ENCODE measurements at regions not wholly inside any gene's neighbourhood (a gene's known extent, or its start where the extent isn't known, plus 50 kb on each side); places are given as distances from the start of the nearest gene placed in this dataset.

DNA sequence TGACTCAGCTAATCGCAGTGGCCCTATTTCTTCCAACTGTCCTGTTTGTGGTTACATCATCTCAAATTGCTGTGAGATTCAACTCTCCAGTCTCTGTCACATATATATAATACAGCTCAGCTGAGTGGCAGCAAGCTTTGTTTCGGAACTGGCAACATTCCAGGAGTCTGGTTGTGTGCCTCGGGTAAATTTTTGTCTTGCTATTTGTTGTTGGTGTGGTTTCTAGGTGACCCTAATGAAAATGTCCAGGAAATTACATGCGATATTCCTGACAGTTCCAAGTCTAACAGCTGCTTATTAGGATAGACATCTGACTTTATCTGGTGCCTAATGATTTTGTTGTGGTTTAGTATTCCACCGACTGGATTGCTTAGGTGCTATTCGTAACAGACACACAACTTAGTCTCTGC, 581.8 kb downstream of the CD109 start:
- no peak overlapping the region for H3K4me3 ChIP-seq (ENCODE audit: low read depth, low read length)
- in situ Hi-C loops (cut with HindIII; ENCODE audit: low sequenced_read_pairs), result no loop called here
- DNase-seq (ENCODE audit: low read depth, low spot score), result peak; percentile 10
- TF ChIP-seq, protein P1, sequence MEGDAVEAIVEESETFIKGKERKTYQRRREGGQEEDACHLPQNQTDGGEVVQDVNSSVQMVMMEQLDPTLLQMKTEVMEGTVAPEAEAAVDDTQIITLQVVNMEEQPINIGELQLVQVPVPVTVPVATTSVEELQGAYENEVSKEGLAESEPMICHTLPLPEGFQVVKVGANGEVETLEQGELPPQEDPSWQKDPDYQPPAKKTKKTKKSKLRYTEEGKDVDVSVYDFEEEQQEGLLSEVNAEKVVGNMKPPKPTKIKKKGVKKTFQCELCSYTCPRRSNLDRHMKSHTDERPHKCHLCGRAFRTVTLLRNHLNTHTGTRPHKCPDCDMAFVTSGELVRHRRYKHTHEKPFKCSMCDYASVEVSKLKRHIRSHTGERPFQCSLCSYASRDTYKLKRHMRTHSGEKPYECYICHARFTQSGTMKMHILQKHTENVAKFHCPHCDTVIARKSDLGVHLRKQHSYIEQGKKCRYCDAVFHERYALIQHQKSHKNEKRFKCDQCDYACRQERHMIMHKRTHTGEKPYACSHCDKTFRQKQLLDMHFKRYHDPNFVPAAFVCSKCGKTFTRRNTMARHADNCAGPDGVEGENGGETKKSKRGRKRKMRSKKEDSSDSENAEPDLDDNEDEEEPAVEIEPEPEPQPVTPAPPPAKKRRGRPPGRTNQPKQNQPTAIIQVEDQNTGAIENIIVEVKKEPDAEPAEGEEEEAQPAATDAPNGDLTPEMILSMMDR (IDR thresholded peaks at IDR 0.05; ENCODE audit: low read depth, low read length), result no peak

DNA sequence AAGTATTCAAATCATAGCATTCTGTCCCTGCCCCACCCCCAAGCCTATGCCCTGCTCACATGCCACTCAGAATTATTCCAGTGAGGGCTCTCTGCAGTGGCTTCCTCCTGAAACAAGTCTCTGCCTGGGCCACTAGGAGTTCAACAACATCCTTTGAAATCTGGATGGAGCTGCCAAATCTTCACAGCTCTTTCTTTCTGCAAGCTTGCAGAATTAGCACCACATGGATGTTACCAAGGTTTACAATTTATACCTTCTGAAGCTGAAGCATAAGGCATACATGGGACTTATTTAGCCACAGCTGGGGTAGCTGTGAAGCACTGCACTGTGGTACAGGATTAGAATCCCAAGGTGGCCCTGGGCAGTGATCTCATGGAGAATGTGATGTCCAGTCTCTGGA, 577.5 kb downstream of the CD109 start:
- no peak for DNase-seq (ENCODE audit: low read depth, low spot score)
- in situ Hi-C loops (cut with HindIII; ENCODE audit: low sequenced_read_pairs), result no loop called here
- H3K4me3 ChIP-seq (ENCODE audit: low read depth, low read length), result no peak overlapping the region
- TF ChIP-seq, protein P1 (IDR thresholded peaks at IDR 0.05; ENCODE audit: low read depth, low read length), result no peak

- no peak overlapping the region for H3K4me3 ChIP-seq (ENCODE audit: low read depth, low read length)
- in situ Hi-C loops (cut with HindIII; ENCODE audit: low sequenced_read_pairs), result no loop called here
- TF ChIP-seq, protein P1 (IDR thresholded peaks at IDR 0.05; ENCODE audit: low read depth, low read length), result no peak
- no peak for DNase-seq (ENCODE audit: low read depth, low spot score)
Measured at GRCh38 chr6:74269600-74269858, 573.5 kb downstream of the CD109 start.

DNA sequence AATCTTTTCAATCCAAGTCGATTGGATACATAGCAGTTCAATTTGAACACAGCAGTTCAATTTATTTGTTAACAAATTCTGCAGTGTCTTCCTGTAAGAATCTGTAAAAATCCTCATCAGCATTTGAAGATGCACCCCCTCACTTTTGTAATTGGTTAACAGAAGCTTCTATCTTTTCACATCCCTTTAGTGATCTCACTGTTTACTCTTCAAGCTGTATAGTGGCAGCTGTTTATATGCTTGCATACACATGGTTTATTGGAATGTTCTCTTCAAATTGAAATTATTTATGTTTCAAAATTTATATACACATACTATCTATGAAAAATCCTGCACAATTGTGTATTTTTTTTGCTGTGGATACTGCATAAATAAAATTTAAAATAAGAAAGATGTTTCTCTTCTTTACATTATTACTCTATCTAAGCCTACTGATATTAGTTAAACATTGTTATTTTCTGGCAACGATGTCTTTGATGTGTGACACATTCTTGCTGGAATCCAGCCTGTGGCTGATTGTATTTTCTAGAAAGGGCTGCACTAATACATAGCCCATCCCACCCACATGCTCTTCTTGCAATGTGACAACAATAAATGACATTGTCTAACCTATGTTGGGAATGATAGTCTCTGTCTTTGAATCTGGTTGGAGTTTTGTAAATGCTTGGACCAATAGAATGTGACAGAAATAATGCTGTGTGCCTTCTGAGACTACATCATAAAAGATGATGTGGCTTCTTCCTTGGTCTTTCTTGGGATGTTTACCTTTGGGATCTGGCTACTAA, 573.0 kb downstream of the CD109 start:
- in situ Hi-C loops (cut with HindIII; ENCODE audit: low sequenced_read_pairs), result no loop called here
- TF ChIP-seq, protein P1 (IDR thresholded peaks at IDR 0.05; ENCODE audit: low read depth, low read length), result no peak
- no peak for DNase-seq (ENCODE audit: low read depth, low spot score)
- no peak overlapping the region for H3K4me3 ChIP-seq (ENCODE audit: low read depth, low read length)

- in situ Hi-C loops (cut with HindIII; ENCODE audit: low sequenced_read_pairs), result no loop called here
Measured at GRCh38 chr6:74259981-74260380, 564.0 kb downstream of the CD109 start.

DNA sequence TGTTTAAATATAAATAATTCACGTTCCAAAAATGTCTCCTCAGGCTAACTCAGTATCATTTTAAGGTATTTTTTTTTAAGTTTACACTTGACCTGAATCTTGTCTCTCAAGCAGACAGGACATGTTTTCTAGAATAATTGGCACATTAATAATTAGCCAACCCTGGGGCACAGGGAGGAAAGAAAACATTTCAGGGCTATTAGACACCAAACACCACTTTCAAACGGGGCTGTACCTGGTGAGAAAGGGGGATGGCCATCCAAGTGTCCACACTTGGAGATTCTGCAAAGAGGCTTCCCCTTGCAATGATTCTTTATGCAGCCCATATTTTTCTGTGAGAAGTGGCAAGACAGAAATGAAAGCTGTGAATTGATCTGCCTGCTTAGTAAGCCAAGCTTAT, 560.8 kb downstream of the CD109 start:
- TF ChIP-seq, protein P1 (IDR thresholded peaks at IDR 0.05; ENCODE audit: low read depth, low read length), result no peak
- in situ Hi-C loops (cut with HindIII; ENCODE audit: low sequenced_read_pairs), result no loop called here
- no peak overlapping the region for H3K4me3 ChIP-seq (ENCODE audit: low read depth, low read length)
- no peak for DNase-seq (ENCODE audit: low read depth, low spot score)

More at GRCh38 chr6:74259981-74260380, 564.0 kb downstream of the CD109 start:
- H3K4me3 ChIP-seq (ENCODE audit: low read depth, low read length), result no peak overlapping the region
- DNase-seq (ENCODE audit: low read depth, low spot score), result no peak
- TF ChIP-seq, protein P1 (IDR thresholded peaks at IDR 0.05; ENCODE audit: low read depth, low read length), result no peak

All from astrocyte of the spinal cord (primary cell).